Renal pelvis (tissue), 1 donor: ENCODE measurements at regions not wholly inside any gene's neighbourhood (a gene's known extent, or its start where the extent isn't known, plus 50 kb on each side); places are given as distances from the start of the nearest gene placed in this dataset.

Source experiments
- DNase-seq: peaks from one replicate; pipeline ENCODE4 v3.0.0-alpha.2; 2013

- DNase-seq = no peak
Observed at GRCh38 chr2:150977296-150977695, 284.4 kb downstream of the RBM43 start.

DNA sequence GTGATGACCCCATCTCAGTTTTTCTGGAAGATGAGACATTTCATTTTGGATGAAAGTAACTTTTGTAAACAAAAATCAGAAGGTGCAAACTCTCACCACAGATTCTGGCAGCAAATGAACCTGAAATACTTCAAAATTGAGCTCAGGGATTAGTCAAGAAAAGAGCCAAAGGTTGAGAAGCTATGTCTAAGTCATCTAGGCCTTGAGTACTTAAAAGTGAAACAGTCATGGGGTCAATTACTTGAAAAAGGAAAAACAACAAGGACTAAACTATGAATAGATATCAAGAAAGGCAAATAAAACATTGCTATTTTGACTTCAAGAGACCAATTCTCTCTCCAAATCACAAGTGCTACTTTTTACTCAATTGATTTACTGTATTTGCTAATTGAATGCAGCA lies 285.1 kb downstream of the RBM43 start:
- DNase-seq = no peak

DNA sequence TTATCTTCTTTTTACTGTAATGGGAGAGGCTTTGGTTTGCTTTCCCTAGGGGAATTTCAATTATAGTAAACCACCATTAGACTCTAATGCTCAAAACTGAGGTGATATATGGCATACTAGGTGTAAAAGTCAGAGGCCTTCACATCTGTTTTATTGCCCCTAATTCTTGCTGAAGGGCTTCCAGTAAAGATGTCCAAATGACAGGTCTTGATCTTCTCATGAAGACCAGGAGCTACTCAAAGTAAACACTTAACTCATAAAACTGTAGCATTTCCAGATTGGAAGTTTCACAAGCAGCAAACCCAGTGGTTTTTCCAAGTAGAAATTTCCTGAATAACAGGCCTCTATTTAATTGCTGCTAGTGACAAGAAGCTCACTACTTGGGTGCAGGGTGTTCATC lies 286.8 kb downstream of the RBM43 start:
- no peak for DNase-seq

DNA sequence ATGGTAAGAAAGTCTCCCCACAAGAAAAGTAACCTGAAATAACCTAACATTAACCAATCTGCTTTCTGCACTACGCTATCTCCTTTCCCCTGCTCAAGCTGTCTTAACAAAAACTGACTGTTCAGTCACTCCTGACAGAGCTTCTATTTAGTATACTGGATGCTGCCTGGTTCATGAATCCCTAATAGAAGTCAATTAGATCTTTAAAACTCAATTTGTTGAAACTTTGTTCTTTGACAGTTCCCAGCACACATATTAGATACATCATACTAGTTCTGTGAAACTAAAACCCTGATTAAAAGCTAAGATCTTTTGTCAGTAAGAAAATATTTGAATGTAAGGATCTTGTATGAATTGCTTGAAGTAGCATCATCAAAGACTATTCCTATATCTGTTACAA lies 287.4 kb downstream of the RBM43 start:
- DNase-seq = no peak

DNA sequence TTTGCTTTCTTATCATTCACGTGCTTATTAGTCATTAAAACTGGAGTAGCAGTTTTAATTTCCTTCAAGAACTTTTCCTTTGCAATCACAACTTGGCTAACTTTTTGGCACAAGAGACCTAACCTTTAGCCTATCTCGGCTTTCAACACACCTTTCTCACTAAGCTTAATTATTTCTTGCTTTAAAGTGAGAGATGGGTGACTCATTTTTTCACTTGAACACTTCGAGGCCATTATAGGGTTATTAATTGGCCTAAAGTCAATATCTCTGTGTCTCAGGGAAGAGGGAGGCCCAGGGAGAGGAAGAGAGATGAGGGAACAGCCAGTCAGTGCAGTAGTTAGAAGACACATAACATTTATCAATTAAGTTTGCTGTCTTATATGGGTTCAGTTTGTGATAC lies 289.8 kb downstream of the RBM43 start:
- no peak for DNase-seq

GRCh38 chr2:150963336-150963735 lies 298.3 kb downstream of the RBM43 start:
- no peak for DNase-seq

DNA sequence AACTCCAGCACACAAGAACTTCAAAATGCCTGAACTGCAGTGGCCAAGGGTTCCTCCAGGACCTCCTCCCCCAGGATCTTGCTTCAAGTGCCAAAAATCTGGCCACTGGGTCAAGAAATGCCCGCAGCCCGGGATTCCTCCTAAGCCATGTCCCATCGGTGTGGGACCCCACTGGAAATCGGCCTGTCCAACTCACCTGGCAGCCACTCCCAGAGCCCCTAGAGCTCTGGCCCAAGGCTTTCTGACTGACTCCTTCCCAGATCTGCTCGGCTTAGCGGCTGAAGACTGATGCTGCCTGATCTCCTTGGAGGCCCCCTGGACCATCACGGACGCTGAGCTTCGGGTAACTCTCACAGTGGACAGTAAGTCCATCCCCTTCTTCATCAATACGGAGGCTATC lies 306.4 kb downstream of the RBM43 start:
- no peak for DNase-seq

DNA sequence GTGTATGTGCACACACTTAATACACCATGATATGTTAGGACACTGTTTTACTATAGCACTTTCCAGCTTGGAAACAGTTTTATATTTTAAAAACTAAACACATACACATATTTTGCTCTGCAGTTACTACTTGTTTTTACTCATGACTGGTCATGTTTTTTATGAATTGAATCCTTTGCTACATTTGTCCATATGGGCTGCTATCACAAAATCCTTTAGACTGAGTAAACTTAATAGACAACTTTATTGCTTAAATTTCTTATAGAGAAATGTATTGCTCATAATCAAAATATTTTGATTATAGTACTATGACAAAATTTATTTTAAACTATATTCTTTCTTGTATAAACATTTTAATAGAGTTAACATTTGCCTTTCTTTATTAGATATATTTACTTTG lies 314.8 kb downstream of the RBM43 start:
- no peak for DNase-seq

DNA sequence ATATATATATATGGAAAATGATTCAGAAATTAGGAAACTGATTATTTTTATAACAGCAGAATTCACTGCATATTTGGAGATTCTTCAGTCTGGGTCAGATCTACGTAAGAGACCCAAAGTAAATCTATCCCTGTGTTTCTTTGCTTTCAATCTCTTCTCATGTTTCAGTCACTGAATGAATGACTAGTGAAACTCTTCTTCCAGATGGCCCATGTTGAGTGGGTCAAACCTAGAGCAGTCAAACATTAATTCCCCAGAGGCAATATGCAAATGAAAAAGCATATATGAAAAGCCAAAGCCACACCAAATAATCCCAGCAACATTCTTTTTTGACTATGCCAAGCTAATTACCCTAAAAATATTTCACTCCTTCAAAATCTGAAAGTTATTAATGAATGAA lies 317.3 kb downstream of the RBM43 start:
- DNase-seq = no peak

DNA sequence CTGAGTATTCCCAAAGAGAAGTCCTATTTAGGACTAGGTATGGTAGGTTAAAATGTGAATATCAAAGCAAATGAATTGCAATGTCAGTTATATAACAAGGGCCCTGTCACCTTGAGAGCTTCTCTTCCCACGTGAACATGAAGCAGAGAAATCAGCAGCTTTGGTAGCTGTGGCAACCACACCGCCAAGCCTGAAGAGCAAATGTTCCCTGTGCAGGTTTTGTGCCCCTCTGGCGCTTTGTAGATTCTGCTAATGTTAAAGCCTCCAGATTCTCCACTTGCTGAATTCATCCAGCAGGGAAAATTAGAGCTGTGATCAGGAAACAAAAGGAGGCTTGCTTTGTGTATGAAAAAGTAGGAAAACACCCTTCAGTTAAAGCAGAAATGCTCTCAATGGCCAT lies 322.6 kb downstream of the RBM43 start:
- DNase-seq = no peak

- DNase-seq = no peak
Observed at GRCh38 chr2:150938527-150938926, 323.1 kb downstream of the RBM43 start.

DNA sequence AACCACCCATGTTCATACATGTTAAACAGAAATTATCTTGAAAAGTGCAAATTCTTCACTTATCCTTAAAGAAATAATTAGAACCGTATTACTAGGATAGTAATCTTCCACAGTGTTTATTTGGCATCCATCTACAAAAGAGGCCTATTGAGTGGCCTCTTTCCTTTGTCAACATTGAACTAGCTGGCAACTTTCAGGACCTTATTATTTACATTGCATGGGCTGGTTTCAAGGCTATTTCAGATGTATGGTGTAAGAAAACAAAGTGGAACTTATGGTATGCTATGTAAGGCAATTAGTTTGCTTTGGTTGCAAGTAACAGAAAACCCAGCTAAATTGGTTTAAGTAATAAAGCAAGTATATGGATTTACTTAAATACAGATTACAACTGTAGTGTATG lies 324.6 kb downstream of the RBM43 start:
- DNase-seq = no peak

DNA sequence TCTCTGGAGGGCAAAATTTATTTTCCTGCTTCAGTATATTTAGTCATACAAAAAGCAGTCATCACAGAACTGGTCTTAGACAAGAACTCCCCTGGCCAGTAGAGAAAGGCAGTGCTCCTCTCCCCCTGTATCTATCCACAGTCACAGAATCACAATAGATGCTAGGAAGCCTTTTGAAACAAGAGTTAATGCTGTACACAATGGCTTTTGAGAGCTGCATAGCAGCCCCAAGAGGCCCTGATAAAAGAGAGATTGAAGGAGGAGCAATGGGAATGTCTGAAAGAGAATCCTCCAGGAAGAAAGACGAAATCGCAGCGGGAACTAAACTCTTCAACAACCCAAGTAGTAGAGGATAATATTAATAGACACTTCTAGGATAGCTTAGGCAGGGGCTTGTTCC lies 330.2 kb downstream of the RBM43 start:
- no peak for DNase-seq

DNA sequence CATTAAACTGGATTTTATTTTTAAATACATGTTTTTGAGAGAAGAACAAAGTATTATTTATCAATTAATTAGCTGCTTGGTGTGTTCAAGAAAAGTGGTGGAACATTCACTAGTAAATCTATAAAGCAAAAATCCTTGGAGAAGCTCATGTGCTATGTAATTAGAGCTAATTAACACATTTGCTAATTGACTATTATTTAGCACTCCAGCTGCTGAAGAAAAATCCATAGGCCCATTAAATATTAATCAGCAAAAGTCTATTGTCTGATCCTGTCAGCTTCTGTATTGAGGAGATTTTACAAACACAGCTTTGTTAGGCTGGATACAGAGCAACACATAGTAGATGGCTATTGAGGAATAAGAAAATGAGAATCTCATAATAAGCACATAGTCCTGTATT lies 336.1 kb downstream of the RBM43 start:
- DNase-seq = no peak

DNA sequence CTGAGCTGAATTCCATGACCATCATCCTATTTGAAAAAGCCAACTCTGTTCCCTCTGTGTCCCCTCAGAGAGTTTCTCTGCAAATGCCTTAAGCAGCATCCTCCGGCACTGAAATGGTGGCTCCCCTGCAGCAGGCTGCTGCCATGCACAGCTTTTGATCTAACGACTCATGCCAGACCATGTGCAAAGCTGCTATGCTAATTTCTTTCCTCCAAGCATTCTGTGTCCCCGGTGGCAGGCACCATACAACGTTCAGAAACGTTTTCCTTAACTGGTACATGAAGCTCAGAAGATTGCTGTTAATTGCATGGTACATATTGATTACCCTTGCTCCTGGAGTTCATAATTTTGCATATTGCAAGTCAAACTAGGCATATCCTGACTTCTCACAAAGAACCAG lies 336.8 kb downstream of the RBM43 start:
- no peak for DNase-seq

GRCh38 chr2:150919901-150920300 lies 341.8 kb downstream of the RBM43 start:
- no peak for DNase-seq

DNA sequence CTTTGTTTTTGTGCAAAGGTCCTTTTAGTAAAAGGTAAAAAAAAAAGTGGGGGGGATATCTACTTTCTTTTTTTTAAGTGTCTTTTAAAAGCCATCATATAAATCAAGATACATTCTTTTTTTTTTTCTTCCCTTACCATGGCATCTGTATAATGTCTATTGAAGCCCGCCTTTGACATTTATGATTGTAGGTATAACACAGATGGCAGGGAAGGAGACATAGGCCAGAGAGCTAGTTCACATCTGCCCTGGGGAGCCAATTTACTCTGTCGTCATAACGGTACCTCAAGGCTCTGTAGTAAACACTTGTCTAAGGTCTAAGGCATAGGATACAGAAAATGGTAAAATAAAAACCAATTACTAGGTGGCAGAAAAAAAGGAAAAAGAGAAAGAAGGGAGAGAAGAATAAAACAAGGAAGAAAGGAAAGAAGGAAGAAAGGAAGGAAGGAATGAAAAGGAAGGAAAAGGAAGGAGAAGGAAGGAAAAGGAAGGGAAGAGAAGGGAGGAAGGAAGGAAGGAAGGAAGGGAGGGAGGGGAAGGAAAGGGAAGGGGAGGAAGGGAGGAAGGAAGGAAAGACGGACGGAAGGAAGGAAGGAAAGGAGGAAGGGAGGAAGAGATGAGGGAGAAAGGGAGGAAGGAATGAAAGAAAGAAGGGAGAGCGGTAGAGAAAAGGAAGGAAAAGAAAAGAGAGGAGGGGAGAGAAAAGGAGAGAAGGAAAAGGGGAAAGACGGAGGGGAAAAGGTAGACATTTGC lies 343.5 kb downstream of the RBM43 start:
- DNase-seq = no peak

DNA sequence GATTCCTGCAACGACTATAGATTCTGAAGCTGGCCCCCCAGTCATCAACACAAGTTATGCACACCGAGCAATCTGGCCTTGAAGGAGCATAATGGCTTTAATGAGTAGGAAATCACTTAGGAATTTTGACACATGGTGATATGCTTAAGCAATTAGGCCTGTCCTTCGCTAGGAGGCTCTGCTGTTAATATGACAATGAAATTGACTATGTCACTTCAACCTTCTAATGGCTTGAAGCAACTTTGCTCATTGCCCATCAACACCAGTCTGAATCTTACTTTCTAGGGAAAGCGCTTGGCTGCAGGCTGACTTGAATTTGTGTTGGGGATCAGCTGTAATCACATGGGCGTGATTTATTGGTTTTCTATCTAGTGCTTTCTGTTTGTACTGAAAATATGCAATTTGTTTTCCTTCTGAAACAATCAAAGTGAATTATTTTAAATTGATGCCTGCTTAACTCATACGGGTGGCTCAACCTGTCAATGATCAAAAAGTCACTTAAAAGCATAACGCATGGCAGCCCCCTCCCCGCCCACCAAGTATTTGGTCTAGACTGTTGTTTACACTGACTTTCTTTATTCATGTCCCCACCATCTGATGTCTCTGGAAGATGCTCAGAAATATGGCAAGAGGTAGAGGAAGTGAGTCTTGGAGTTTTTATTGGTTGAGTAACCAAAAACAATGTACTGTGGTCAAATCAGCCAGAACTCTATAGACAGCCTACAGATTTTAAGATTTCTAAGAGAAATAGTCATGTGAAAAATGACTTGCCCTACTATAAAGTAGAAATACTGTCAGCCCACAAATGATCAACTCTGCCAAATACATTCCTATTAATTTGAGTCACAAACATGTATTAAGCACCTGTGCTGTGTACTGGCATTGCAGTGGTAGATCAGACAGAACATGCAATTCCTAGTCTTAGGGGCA lies 344.9 kb downstream of the RBM43 start:
- DNase-seq = no peak

DNA sequence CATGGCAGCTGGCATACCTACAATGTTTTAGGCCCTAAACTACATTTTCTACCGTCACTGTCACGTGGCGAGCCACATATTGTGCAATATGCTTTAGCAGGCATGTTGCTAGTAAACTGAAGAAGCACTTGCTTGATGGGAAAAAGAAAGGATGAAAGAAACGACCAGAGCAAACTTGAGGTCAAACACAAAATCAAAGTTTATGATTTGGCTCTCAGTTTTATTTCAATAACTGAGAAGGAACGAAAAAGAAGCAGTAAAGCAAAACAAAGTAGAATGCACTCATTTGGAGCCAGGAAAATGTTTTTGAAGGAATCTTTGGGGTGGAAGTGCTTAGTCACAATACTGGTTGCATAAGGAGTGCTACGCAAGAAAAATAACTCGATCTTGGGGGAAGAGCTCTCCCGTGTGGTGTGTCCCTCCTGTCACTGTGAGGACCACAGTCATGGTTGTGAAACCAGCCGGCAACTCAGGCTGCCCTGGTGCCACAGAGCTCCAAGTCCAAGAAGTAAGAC lies 349.8 kb downstream of the RBM43 start:
- DNase-seq = peak; percentile 14

DNA sequence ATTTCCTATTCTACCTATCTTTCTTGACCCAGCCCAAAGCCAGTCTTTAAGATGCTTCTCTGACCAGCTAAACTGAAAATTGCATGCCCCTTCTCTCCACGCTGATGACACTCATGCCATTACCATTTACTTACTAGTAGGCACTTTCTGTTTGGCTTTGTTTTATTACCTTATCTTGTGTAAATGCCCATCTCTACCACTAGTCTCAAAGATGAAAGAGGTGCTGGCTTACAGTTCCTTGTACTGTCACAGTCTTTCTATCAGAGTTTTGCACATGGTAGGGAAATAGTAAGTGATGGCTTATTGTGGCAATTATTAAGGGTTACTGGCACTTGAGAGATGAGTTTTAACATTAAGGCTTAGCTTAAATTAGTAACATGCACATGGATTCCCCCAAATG lies 352.1 kb downstream of the RBM43 start:
- DNase-seq = no peak

DNA sequence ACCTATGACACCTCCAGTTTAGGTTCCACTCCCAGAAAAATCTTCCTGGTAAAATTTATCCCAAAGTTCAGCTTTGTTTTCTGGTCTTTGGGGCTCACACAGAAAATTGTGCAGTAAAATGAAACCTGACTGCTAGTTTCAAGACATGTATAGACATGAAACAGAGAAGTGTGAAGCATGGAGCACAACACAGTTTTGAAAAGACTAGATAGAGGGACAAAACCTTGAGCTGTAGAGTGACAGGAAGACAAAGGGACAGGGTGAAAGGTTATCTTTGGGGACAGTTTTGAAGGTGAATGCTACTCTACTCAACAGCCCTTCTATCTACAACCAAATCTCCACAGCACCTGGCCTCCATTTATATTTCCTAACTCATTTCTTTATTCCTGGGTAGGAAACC lies 352.6 kb downstream of the RBM43 start:
- no peak for DNase-seq

GRCh38 chr2:150907466-150907865 lies 354.2 kb downstream of the RBM43 start:
- no peak for DNase-seq

DNA sequence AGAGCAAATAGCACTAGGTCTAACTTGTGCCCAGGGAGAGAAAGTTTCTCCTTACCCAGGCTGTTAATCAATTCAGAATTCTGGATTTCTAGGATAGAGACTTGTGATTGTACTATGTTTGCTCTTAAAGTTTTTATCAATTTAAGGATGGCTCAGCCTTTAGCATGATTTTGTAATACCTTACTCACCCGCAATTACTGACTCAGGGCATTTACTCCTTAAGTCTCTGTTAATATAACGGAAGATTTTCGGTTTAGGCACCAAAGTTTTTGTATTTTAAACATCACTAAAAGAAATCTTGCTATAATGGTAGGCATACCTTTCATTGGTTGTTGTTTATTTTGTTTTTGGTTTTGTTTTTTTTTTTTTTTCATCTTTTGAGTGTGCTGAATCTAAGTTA lies 358.2 kb downstream of the RBM43 start:
- no peak for DNase-seq
